ENCODE measurements at regions not wholly inside any gene's neighbourhood (a gene's known extent, or its start where the extent isn't known, plus 50 kb on each side); places are given as distances from the start of the nearest gene placed in this dataset.

- no peak for ATAC-seq (ENCODE audit: poor library complexity)
- intact Hi-C loops (cut with DNase I) = no loop called here
- DNase-seq = no peak
Measured at GRCh38 chrX:82041034-82041433, 839.1 kb downstream of the SH3BGRL start.

- no peak for ATAC-seq (ENCODE audit: poor library complexity)
- intact Hi-C loops (cut with DNase I) = no loop called here
- DNase-seq = no peak
Measured at GRCh38 chrX:82058728-82059127, 856.8 kb downstream of the SH3BGRL start.

GRCh38 chrX:82070948-82071347 is 869.0 kb downstream of the SH3BGRL start:
- intact Hi-C loops (cut with DNase I) = no loop called here
- no peak for ATAC-seq (ENCODE audit: poor library complexity)
- no peak for DNase-seq

GRCh38 chrX:82081027-82081426 is 879.1 kb downstream of the SH3BGRL start:
- intact Hi-C loops (cut with DNase I) = no loop called here
- ATAC-seq (ENCODE audit: poor library complexity) (no peak), DNase-seq (no peak)

GRCh38 chrX:82087699-82088098 is 885.8 kb downstream of the SH3BGRL start:
- ATAC-seq (ENCODE audit: poor library complexity) (peak; percentile 70), DNase-seq (peak; percentile 23)
- intact Hi-C loops (cut with DNase I) = no loop called here

GRCh38 chrX:82092307-82092706 is 890.4 kb downstream of the SH3BGRL start:
- no peak for DNase-seq
- intact Hi-C loops (cut with DNase I) = no loop called here
- ATAC-seq (ENCODE audit: poor library complexity) = no peak

- intact Hi-C loops (cut with DNase I) = no loop called here
- no peak for DNase-seq
- no peak for ATAC-seq (ENCODE audit: poor library complexity)
Measured at GRCh38 chrX:82125103-82125502, 923.2 kb downstream of the SH3BGRL start.

GRCh38 chrX:82127228-82128123 is 925.6 kb downstream of the SH3BGRL start:
- intact Hi-C loops (cut with DNase I) = no loop called here
- ATAC-seq (ENCODE audit: poor library complexity) (no peak), DNase-seq (no peak)

GRCh38 chrX:82134378-82134777 is 932.5 kb downstream of the SH3BGRL start:
- DNase-seq (no peak), ATAC-seq (ENCODE audit: poor library complexity) (no peak)
- intact Hi-C loops (cut with DNase I) = no loop called here

- DNase-seq (no peak), ATAC-seq (ENCODE audit: poor library complexity) (no peak)
- intact Hi-C loops (cut with DNase I) = no loop called here
Measured at GRCh38 chrX:82141942-82142341, 940.0 kb downstream of the SH3BGRL start.

- ATAC-seq (ENCODE audit: poor library complexity) = no peak
- no peak for DNase-seq
- intact Hi-C loops (cut with DNase I) = no loop called here
Measured at GRCh38 chrX:82161195-82161594, 959.3 kb downstream of the SH3BGRL start.

GRCh38 chrX:82163701-82164100 is 961.8 kb downstream of the SH3BGRL start:
- ATAC-seq (ENCODE audit: poor library complexity) = no peak
- intact Hi-C loops (cut with DNase I) = no loop called here
- no peak for DNase-seq

- DNase-seq = no peak
- intact Hi-C loops (cut with DNase I) = no loop called here
- ATAC-seq (ENCODE audit: poor library complexity) = no peak
Measured at GRCh38 chrX:82196866-82197265, 995.0 kb downstream of the SH3BGRL start.

- no peak for DNase-seq
- no peak for ATAC-seq (ENCODE audit: poor library complexity)
- intact Hi-C loops (cut with DNase I) = no loop called here
Measured at GRCh38 chrX:82208975-82209374, 1007.1 kb downstream of the SH3BGRL start.

- no peak for ATAC-seq (ENCODE audit: poor library complexity)
- no peak for DNase-seq
- intact Hi-C loops (cut with DNase I) = no loop called here
Measured at GRCh38 chrX:82218361-82218760, 1016.5 kb downstream of the SH3BGRL start.

- DNase-seq (no peak), ATAC-seq (ENCODE audit: poor library complexity) (no peak)
- intact Hi-C loops (cut with DNase I) = no loop called here
Measured at GRCh38 chrX:82219129-82219528, 1017.2 kb downstream of the SH3BGRL start.

- DNase-seq (no peak), ATAC-seq (ENCODE audit: poor library complexity) (no peak)
- intact Hi-C loops (cut with DNase I) = no loop called here
Measured at GRCh38 chrX:82224961-82225360, 1023.1 kb downstream of the SH3BGRL start.

- intact Hi-C loops (cut with DNase I) = no loop called here
- DNase-seq (no peak), ATAC-seq (ENCODE audit: poor library complexity) (no peak)
Measured at GRCh38 chrX:82230013-82230412, 1028.1 kb downstream of the SH3BGRL start.

- ATAC-seq (ENCODE audit: poor library complexity) = no peak
- intact Hi-C loops (cut with DNase I) = no loop called here
- DNase-seq = no peak
Measured at GRCh38 chrX:82232679-82233078, 1030.8 kb downstream of the SH3BGRL start.

GRCh38 chrX:82237328-82237727 is 1035.4 kb downstream of the SH3BGRL start:
- intact Hi-C loops (cut with DNase I) = no loop called here
- ATAC-seq (ENCODE audit: poor library complexity) (no peak), DNase-seq (no peak)

Data from Right ventricle myocardium superior (tissue), 1 donor.